DMS79 (cell line): ENCODE measurements at regions not wholly inside any gene's neighbourhood (a gene's known extent, or its start where the extent isn't known, plus 50 kb on each side); places are given as distances from the start of the nearest gene placed in this dataset.

Experiments
- DNase-seq: peaks from one replicate; lab custom pipeline; 2025; lab: John Stamatoyannopoulos, UW

DNA sequence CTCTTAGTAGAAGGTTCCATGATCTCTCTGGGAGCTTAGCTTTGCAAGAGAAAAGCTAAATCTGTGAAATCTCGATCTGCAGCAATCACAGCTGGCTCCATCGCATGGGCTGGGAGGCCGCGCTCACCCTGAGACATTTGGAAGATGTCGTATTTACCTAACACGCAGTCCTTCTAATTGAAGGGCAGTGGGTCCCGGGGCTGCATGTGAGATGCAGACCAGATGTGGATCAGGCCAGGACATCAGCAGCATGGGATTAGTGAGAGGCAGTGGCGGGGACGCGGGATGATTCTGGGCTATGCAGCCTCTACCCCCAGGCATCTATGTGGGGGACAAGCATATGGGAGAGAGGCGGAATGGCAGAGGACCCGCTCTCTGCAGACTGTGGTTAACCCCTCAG is 312.4 kb upstream of the RTL1 start:
- DNase-seq, result no peak

DNA sequence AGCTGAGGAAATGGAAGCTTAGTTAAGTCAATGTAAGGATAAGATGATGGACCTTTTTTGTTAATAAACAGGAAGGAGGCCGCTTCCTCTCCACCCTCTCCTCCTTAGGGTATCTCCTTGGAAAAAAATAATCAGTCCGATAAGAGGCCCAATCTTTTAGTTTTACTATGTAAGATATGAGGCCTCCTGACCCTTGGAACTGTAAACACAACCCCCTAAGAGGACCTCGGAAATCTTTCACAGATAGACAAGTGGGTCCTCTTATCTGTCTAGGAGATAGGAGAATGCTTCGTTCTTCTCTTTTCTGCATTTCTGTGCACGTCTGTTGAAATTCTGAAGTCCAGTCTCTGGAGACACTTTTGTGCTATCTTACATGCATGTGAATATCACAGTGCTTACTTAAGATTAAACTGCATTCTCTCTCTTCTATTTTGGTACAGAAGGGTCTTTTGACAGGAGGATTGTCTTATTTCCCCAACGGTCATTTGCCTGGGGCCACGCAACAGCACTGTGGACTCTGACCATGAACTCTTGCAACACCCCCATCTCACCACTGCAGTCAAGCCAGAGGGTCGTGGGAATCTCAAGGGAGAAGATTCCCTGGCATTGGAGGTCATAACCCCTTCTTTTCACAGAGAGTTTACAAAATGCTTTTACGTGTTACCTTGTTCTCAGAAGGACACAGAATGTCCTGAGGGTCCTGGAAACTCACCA is 313.0 kb upstream of the RTL1 start:
- DNase-seq, result no peak

DNA sequence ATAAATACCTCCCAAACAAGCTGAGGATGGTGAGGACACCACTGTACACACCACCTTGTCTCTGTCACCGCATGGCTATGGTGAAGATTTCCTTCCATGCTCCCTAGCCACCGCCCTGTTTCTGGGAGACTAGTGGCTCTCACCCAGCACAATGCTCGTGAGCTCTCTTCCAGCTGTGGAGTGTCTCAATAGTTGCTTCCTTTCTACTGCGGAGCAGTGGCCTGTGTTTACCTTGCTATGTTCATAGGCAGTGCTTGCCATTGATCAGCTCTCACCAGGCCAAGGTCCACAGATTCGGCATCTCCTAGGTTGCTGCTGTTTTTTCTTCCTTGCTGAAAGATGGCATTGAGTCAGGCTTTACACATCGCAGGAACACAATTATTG is 313.6 kb upstream of the RTL1 start:
- DNase-seq, result no peak

DNA sequence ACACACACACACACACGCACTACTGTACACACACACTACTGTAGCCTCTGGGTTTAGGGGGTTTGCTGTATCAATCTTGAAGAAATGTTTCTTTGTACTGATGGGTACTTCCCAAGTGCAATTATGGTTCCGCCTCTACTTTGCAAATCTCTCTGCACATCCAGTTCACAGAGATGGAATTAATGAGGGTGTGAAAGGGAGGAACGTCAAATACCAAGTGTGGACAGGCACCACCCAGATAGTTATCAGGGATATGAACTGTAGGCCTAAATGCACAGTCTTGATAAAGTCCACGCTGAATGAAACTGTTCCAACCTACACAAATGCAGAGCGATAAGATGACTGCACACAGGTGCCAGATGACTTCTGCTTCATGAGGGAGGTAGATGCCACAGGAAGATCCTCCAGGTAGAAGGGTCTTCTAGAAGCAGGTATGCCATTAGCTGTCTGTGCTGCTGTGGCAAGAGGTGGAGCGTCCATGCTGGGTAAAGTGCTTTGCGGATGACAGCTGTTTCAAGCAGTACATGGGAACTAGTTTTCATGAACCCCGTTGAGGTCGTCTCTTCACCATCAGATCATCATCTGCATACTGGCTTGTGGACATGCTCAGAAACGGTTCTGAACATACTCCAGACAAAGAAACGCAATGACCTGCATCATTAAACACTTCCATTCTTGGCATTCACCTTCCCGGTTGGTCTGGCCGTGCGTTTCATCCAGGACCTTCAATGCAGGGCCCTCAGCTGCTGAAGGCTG is 314.3 kb upstream of the RTL1 start:
- no peak for DNase-seq

DNA sequence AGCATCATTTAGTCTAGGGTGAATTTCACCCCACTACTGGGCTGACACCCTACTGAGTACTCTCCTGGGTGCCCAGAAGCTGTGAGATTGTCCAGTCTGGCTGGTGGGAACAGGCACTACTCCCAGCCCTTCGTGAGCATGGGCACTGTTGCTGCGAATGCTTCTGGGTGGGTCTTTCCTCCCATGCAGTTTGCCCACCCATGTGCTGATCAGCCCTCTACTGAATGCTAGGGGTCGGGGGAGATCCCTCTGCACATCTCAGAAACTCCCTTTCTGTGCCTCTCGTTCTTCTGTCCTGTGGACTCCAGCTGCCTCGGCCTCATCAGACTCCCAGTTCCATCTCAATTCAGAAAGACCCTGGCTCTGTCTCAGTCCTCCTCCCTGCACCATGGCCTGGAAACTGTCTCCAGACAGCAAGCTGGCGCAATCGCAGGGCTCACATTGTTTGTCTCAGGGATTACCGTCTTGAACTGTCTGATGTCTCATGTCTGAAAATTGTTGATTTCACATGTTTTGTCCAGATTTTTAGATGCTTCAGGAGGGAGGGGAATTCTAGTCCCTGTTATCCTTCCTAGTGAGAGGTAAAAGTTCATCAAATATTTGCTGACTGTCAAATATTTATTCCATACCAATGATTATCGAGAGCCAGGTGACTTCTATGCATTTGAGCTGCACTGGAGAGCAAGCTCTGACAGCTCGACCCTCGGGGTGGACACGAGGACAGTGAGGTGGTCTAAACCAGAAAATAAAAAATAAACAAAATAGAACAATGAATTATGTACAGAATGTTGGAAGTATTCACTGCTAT is 316.6 kb upstream of the RTL1 start:
- DNase-seq, result no peak

DNA sequence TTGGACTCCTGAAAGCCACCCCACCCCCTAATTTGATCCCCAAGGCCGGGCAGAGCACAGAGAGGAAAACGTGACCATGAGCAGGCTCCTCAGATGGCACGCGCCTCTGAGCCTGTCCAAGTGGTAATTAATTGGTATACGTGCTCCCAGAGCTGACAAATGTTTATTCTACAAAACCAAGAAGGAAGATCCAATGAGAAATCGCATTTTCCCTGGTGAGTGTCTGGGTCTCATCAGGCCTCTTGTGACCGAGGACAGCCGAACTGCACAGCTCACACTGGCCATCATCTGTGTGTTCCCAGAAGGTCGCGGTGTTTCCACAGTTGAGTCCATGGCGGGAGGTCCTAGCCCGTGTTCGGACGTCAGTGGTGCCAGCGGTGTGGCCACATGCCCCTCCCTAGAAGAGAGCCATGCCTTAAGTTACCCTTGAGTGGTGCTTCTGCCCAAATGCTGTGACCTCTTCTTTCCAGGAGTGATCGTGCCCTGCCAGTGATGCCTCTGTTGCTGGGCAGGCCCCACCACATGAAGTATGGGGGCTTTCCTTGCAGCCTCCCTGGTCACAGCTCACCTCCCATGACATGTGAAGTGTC is 317.5 kb upstream of the RTL1 start:
- no peak for DNase-seq

DNA sequence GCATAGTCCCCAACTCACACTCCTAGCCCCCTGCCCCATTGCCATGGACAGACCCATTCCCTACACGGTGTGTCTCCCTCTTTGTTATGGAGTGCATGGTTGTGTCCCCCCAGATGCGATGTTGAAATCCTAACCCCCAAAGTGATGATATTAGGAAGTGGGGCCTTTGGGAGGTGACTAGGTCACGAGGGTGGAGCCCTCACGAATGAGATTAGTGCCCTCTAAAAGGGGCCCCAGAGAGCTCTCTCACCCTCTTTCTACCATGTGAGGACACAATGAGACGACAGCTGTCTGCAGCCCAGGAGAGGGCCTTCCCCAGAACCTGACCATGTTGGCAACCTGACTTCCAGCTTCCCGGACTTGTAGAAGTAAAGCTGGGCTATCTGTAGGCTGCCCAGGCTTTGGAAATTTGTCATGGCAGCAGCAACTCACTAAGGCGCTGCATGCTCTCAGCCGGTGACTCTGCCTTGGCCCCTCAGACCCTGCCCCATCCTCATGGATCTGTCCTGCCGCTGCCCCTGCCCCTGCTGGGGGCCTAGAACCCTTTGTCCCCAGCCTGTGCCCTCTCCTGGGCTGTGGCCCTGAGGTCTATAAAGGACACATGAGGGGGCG is 318.1 kb upstream of the RTL1 start:
- DNase-seq, result no peak

DNA sequence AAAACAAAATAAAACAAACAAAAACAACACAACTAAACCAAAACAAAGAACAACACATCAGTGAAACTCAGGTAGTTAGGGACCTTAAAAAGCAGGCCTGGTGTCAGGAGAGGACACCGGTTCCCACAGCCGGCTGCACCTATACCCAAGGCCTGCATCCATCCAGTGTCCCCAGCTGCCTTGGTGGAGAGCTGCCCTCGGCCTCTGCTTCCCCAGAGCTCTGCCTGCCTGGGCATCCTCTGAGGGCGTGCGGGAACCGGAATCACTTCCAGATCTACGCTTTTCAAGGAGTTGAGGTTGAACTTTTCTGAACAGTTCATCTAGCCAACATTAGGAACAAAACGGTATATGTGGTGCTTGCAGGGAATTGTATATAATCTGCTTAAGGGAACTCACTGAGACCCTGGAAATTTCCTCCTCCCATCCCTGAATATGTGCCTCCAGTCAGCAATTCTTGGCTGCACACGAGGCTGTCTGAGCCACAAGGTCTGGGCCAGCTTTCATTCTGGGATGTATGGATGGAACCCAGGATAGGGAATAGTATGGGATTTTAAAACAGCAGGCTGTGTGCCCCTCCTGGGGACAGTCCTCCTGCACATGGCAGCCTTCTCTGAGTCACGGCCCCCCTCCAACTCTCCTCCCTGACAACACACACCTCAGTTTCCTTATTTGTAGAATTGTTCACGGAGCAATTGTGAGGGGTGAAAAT is 319.0 kb upstream of the RTL1 start:
- DNase-seq, result no peak

DNA sequence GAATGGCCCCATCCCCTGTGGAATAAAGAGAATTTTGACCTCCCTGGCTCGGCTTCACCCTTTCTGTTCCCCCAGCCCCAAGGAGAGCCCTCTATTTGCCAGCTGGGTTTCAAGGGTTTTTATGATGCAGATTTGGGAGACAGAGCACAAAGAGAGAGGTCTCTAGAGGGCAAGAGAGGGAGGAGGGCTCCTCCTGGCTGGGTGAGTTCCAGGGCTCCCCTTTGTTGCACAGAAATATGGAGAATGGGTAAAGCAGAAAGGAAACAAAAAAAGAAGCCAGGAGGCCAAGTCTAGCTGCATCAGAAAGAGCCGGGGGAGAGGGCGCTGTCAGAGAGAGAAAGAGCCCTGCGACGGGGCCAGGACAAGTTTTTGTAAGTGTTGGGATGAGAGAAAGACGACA is 319.6 kb upstream of the RTL1 start:
- no peak for DNase-seq

DNA sequence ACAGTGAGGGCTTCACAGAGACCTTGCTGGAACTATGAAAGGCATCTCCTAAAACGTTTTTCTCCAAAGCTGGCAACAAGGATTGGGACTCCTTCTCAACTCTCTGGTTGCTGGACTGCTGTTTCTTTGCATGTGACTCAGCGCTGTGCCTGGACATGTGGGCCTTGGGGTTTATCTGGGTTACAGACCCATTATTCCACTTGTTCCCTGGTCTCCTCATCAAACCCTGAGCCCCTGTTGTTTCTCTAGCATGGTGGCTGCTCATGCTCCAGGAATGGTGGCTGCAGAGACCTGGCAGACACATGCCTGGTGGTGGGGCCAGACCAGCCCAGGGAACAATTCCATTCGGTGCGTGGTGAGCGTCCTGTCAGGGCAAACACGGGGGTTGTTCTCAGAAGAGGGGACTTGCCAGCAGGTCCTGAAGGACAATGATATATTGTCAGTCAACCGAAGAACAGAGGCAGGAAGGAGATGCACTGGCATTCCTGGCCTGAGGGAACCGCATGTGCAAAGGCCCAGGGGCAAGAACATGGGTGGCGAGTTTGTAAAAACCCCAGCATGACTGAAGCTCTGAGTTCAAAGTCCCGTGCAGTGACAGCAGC is 320.1 kb upstream of the RTL1 start:
- no peak for DNase-seq

DNA sequence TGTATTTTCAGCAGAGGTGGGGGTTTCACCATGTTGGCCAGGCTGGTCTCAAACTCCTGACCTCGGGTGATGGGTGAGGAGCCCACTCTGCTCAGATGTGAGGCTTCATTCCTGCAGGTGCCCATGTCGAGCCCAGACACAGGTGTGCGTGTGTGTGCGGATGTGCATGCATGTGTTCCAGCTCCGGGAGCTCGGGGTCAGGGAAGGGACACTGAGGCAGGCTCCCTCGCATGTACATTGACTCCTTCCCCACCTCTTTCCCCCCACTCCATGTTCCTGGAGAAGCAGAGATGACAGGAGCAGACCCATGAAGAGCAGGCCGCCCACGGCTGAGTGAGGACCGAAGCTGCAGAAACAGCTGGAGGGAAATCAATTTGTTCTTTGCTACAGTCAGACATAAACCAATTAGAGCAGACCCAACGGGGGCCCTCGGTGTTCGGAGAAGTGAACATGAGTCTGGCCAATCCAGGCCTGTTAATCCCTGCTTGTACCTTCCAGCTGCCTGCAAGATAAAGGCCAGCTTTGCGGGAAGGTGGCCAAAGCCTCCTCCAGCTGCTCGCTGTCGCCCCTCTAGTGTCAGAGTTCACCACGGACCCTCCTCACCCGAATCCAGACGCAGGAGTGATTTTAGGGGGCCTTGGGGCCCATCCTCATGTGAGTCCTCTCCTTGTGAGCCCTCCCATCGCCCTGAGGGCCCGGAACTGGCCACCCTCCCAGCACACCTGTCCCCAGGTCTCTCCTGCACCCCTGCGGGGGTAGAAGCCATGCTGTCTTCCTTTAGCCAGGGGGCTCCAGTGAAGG is 321.0 kb upstream of the RTL1 start:
- no peak for DNase-seq

DNA sequence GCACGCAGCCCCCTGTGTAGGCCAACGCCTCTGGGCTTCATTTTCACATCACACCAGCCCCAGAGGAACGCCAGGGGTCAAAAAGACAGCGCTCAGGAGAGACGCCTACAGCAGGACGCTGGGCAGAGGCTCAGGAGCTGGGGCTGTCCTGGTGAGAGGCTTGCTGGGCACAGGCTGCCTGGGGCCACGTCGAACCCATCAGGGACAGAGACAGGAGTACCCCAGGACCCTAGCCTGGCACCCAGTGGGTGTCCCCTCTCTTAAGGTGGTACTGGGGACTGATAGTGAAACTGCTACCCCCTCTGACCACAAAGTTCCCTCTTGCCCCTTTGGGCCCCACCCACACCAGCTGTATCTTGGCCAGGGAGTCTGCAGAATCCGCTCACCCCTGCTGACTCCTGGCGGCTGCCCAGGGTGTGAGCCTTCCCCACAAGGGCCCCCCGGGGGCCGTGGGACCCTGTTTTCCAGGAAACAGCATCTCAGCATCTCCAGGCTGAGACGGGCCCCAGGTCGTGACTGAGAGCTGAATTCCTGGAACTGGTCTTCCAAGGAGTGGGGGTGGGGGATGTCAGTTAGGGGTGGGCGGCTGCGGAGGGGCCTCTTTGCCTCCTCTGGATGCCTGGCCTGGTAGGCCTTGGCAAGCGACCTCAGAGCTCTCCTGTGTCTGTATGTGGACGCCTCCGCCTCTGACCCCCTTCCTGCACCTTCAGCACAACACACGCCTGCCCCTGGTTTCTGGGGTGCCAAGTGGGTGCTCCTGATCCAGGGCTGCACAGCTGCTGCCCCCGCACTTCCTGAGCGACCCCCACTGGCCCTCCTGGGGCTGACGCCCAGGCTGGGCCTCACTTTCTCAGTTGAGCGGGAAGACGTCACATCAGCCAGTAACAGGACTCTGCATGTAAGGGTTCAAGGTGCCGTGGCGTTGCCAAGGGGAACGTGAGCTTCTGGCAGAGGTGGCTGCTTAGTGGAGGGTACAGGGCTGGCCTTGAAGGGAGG is 321.9 kb upstream of the RTL1 start:
- DNase-seq, result no peak

DNA sequence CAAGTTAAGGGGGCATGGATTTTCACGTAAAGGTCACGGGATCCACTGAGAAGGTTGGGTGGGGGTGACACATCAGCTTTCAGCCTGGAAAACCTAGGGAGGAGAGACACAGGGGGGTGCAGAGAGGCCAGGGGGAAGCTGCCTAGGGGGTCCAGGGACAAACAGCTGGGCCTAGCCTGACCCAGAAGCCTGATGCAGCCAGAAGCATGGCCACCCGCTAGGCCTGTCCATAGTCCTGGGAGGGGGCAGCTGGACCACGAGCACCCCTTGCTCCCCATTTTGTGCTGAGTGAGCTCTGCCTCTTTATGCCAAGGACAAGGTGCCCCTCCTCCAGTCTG is 322.7 kb upstream of the RTL1 start:
- no peak for DNase-seq

DNA sequence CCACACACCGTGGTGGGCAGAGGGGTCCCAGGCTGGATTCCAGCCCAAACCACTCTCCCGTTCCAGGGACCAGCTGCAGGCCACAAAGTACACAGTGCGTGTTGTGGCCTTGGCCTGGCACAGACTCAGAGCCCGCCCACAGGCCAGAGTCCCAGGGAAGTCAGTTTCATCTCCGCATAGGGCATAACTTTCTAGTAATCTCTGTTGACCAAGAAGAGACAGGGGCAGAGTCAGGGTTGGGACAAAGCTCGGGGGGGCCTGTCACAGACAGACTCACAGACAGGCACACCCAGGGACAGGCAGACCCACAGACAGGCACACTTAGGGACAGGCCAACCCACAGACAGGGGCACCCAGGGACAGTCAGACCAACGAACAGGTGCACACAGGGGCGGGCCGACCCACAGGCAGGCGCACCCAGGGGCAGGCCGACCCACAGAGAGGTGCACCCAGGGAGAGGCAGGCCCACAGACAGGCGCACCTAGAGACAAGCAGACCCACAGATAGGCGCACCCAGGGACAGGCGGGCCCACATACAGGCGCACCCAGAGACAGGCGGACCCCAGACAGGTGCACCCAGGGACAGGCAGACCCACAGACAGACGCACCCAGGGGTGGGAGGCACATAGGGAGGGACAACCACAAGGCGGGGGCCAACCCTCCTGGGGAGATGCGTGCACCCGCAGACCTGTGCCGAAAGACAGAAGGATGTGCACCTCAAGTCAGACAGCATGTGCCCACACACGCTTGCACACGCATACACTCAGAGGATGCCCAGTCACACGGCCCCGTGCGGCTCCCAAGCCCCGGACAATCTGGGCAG is 323.3 kb upstream of the RTL1 start:
- no peak for DNase-seq

DNA sequence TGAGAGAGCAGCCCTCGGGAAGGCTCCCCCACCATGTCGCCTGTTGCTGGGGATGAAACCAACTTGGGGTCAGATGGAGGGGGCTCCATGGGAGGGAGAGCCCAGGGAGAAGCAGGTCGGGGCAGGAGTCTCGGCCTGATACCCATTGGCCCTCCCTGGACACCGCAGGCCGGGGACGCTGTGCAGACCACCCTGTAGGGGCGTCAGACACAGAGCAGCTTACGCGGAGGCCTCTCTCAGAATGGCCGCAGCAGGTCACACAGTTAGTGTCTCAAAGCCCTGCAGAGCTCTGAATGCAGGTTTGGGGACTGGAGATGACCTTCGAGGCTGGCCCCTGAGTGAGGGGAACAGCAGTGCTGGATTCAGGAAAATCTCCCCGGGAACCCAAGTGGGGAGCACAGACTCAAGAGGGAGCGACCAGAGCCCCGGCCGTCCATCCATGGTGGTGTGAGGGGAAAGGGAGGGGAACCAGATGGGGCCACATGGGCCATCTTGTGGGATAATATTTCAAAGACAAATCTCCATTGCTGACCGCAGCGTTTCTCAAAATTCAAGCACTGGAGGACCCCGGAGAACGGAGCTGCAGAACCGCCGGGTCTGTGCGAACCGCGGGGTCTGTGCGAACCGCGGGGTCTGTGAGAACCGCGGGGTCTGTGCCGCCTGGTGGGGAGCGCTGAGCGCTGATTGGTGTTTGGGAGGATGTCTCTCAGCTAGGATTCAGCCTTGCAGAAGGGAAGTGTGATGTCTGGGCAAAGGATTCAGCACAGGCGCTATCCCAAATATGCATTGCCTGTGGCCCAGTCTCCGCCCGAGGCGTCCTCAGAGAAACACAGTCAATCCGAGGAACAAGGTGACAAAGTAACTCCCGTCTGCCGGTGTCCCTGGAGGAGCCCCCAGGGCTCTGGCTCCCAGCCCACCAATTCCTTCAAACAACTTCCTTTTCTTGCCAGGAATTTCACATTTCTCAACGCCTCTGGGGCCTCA is 324.4 kb upstream of the RTL1 start:
- DNase-seq, result no peak

DNA sequence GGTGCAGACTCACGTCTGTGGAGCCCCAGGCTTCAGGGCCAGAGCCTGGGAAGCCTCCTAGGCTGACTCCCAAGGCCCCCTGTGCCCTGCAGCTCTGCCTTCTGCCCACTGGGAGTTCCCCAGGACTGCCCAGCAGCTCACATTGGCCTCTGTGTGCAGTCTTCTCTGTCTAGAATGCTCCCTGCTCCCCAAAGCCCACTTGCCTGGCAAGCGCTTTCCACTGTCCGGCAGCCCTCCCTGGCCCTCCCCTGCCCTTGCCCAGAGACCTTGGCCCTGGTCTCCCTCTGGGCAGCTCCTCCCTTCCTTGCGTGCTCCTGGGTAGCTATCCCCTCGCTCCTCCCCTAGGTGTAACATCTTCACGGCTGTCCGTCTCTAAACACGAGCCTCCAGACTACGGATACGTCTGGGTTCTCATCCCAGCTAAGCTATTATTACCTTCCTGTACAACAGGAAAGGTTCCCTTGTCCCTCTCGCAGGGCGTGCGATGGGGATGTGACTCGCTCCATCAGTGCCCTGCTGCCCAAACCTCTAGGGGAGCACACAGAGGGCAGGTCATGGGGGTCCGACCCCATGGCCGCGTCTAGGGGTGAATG is 325.5 kb upstream of the RTL1 start:
- no peak for DNase-seq

DNA sequence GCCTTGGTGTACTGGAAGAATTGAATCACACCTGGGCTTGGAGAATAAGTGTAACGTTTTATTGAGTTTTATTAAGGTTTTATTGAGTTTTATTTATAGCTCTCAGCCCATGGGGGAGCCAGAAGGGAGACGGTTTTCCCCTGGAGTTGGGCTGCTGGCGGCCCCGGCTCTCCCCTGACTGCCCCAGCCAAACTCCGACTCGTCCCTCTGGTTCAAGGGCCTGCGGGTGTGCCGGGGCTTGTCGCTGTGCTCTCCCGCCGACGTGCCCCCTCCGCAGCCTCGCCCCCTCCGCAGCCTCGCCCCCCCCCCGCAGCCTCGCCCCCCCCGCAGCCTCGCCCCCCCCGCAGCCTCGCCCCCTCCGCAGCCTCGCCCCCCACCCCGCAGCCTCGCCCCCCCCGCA is 326.1 kb upstream of the RTL1 start:
- DNase-seq, result no peak
